GM18498 (cell line): ENCODE measurements at regions not wholly inside any gene's neighbourhood (a gene's known extent, or its start where the extent isn't known, plus 50 kb on each side); places are given as distances from the start of the nearest gene placed in this dataset.

ENCODE experiments used
- ATAC-seq: cut with Tn5 transposase; IDR thresholded peaks from one replicate; pipeline ENCODE4 v1.9.1; 2021; ENCODE audit warnings: mild to moderate bottlenecking, moderate library complexity; ENCODE audit not compliant: unreplicated experiment

- ATAC-seq: no peak
These were observed 105.3 kb upstream of the HSD17B12 start for GRCh38 chr11:43574949-43575912.

GRCh38 chr11:43575913-43576310, 104.6 kb upstream of the HSD17B12 start:
- ATAC-seq: no peak

- ATAC-seq: no peak
These were observed 104.2 kb upstream of the HSD17B12 start for GRCh38 chr11:43576320-43576802.

GRCh38 chr11:43576803-43577521, 103.6 kb upstream of the HSD17B12 start:
- ATAC-seq: no peak

GRCh38 chr11:43577566-43578264, 102.8 kb upstream of the HSD17B12 start:
- ATAC-seq: no peak

- no peak for ATAC-seq
These were observed 102.0 kb upstream of the HSD17B12 start for GRCh38 chr11:43578346-43579170.

- no peak for ATAC-seq
These were observed 101.2 kb upstream of the HSD17B12 start for GRCh38 chr11:43579171-43579918.

- no peak for ATAC-seq
These were observed 100.6 kb upstream of the HSD17B12 start for GRCh38 chr11:43579919-43580276.

GRCh38 chr11:43580735-43581369, 99.7 kb upstream of the HSD17B12 start:
- ATAC-seq: no peak

GRCh38 chr11:43581370-43582023, 99.0 kb upstream of the HSD17B12 start:
- no peak for ATAC-seq

GRCh38 chr11:43582024-43582862, 98.3 kb upstream of the HSD17B12 start:
- ATAC-seq: no peak

GRCh38 chr11:43582863-43583462, 97.6 kb upstream of the HSD17B12 start:
- no peak for ATAC-seq

GRCh38 chr11:43583548-43583947, 97.0 kb upstream of the HSD17B12 start:
- ATAC-seq: no peak

- no peak for ATAC-seq
These were observed 94.5 kb upstream of the HSD17B12 start for GRCh38 chr11:43585877-43586608.

GRCh38 chr11:43589601-43590250, 90.8 kb upstream of the HSD17B12 start:
- ATAC-seq: no peak

- ATAC-seq: no peak
These were observed 79.0 kb upstream of the HSD17B12 start for GRCh38 chr11:43601511-43601910.
